Left kidney (tissue), 1 donor: ENCODE measurements at regions not wholly inside any gene's neighbourhood (a gene's known extent, or its start where the extent isn't known, plus 50 kb on each side); places are given as distances from the start of the nearest gene placed in this dataset.

Experiments used
- DNase-seq: peaks from one replicate; pipeline ENCODE4 v3.0.0-alpha.2; 2013

DNA sequence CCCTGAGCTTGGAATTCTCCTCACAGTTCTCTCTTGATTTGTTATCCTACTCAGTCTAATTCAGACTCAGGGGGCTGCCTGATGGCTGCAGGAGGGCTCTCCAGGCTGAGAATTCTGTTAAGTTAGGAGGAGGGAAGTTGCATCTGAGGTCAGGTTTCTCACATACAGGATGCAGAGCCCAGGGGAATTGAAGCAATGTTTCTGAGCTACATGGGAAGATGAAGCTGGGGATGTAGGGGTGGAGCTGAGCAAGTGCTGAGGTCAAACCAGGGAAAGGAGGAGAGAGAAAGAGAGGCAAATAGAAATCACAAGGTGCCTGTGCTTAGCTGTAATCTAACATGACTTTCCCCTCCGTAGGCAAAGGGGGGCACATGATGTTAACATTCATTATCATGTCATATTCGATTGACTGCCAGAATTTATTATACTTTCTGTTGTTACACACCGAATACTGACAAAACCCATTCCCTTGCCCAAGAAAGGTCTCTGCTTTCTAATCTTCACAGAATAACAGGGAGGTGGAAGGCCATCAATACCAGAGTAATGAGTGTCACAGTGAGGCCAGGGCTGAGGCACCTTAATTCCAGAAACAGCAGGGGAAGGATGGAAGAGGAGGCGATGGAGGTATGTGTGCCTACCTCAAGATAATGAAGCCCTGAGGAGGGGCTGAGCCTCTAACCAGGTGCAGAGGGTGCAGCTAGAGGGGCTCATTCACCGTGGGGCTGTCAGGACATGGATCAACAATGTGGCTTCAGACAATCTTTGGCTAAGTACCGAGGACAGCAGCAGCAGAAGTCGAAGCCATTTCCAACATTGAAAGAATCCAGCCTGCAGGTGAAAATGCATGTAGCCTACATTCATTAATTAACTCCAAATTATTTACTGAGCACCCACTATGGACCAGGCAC lies 205.4 kb upstream of the SNX19 start:
- DNase-seq, result no peak

DNA sequence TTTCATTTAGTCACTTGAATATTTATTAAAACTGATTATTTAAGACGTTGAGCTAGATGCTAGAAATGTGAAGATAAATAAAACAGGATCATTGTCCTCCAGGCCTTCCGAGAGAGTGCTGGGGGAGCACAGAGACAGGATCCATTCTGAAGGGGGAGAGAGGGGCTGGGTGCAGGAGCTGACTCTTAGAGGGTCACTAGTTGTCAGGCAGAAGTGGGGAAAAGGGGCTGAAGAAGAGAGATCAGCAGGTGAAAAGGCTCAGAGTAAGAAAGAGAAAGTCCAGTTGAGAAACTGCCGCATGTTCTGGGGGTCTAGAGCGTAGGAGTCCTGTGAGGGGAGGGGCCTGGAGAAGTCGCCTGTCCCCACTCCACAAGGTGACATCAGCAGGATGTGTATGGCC lies 206.2 kb upstream of the SNX19 start:
- DNase-seq, result no peak

DNA sequence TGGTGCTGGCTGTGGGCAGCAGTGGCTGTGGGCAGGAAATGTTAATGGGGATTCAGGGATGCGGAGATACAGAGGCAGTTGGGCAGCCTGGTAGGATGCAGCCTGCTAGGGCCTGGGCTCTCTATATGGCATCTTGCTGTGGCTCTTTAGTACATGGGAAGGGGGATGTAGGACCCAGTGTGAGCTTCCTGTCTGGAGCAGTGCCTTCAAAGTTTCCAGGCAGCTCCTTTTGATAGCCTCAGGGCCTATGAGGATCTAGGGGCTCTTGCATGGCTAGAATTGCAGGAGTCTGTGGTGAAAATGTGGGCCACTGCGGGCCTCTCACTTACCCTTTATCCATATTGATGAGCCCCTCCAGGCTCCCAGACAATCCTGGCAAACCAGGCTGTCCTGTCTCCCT lies 213.2 kb upstream of the SNX19 start:
- no peak for DNase-seq

DNA sequence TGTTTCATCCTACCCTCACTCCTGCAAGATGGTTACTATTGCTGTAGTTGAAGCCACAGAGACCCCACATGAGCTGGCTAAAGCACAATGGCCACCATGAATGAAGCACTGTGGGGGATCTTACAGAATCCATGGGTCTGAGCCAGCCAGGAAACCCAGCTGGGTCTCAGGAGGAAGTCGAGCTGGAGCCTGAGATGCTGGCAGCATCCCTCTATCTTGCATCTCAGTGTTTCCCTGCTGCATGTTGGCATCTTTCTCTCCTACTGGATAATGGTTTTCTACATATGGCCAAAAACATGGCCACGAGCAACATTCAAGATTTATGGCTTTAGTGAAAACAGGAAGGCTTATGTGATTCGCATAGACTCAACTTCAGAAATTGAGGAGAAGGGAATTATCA lies 219.3 kb upstream of the SNX19 start:
- no peak for DNase-seq

DNA sequence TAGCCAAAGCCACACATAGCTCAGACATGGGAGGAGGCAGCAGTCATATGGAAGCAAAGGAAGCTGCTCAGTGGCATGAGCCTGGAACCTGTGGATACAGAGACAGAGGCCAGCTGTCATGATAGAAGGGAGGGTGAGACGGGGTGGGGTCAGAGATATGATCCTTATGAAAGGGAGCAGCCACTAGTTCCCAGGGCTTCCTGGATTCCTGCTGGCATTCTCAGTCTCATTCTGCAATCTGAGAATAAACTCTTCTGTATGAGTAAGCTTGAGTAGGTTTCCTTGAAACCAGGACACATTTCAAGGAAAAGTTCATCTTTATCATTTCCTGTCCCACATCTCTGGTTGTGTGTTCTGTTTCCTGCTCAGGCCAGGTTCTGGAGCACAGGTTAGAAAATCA lies 220.2 kb upstream of the SNX19 start:
- DNase-seq, result no peak

DNA sequence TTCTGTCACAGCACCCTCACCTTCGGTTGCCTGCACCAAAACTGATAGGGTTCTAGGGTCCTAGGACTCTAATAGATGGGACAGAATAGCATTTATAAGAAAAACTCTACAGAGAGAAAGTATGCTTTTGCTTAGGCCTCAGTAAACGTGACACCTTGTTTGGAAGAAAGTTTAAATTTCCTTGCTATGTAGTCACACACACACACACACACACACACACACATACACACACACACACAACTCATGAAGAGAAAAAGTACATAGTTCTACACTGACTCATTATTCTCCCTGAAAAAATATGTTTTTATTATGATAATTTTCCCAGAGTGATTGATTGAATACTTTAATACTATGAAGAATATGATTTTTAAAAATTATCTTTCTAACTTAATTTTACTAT lies 220.8 kb upstream of the SNX19 start:
- DNase-seq, result no peak

DNA sequence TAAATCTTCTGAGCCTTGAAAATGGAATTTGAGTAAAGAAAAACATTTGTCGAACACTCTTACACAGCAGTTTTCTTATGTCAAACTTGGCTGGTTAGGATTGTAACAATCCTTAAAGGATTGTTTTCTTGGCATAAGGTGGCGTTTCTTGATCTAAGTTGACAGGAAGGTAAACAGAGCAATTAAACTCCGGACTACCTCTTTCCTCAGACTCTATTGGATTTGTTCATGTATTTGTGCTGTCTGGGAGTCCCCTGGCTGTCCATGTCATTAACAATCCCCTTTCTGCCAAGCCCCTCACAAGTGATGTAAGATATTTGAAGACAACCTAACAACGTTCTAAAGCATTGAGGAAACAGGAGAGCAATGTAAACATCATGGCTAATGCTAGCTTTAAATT lies 222.5 kb upstream of the SNX19 start:
- no peak for DNase-seq

DNA sequence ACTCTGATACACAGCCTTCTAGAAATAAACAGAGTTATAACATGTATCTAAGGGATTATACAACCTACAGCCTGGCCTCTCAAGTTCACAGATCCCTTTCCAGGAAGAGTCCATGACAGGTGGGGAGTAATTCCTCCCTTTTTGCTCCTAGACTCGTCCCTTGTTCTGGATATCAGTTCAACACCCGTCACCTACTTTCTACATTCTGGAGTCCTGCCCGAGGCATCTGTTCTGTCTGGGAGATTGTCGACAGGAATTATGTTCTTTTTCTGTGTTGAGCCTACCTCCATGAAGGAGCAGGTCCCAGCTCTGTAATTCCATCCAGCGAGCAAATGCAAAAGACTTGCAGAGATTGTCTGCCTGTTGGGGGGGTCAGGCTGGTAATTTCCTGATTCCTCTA lies 224.6 kb upstream of the NTM start:
- no peak for DNase-seq

DNA sequence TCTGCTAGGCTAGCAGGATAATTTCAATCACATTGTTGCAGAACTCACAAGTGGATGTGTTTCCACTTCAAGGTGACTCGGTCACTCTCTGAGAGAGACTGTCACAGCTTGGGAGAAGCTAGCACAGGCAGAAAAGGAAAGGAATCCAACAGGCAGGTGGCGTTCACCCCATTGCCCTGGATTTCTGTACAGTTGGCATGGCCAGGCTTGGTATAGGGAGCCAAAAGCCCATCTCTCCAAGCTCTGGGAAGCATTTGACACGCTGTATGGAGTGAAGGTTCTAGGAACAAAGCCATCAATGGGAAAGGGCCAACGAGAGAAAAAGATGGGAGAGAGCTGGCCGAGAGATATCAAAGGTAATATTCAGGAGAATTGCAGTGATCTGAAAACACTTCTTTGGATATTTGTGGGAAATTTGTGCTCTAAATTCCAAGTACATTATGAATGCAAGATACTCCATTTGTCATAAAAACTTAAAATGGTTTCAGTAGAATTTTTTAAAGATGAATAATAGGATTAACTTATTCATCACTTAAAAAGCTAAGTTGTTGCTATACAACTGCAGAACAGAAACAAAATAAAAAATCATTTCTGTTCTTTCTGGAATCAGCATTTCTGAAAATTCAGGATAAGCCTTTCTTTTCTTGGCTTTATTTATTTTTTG lies 223.5 kb upstream of the NTM start:
- DNase-seq, result no peak

DNA sequence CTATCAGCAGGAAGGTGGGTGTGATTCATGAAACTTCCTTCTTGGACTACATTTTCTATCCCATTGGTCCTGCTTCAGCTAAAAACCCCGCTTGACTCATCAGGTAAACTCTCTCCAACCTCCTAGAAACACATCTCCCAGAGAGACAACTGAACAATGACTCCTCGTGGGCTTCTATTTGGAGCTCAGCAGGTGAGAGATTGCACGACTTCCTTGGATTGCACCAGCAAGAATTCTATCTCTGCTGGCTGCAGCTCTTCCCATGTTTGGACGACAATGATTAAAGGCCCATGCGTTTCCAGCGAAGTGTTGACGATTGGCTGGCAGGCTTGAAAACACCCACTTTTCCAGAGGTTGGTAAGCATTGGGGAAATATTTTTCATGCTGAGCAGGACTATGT lies 216.1 kb upstream of the NTM start:
- no peak for DNase-seq

DNA sequence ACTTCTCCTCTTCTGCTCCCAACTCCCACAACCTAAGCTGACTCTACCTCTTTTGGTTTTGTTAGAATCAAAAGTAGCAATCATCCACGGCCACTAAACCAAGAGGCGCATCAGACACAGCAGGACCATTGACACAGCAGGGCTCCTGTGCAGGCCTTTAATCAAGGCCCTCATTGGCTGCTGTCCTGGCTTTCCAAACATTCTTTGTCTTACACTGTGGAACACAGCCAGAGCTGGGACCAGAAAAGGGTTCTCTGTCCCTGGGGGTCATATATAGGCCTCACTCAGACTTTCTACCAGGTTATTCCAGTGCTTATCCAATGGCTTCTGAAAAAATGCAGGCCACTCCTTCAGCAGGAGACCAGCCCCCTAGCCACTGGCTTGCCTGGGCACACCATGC lies 212.7 kb upstream of the NTM start:
- DNase-seq, result no peak

DNA sequence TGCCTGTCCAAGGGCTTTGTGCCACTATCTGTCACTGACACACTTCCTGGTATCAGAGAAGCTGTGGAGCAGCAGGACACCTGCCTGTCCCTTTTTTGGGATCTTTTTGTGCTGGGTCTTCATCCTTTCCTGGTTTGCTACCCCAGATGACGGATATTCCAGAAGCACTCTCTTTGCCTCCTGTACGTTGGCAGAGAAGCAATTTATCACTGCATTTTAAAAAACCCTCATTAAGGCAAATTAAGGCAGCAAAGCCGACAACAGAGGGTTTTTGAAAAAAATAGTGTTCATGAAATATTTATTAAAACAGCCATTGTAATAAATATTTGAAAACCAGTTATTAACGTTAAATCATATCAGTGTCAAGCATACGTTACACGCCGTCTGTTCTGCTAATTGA lies 209.6 kb upstream of the NTM start:
- DNase-seq, result no peak

DNA sequence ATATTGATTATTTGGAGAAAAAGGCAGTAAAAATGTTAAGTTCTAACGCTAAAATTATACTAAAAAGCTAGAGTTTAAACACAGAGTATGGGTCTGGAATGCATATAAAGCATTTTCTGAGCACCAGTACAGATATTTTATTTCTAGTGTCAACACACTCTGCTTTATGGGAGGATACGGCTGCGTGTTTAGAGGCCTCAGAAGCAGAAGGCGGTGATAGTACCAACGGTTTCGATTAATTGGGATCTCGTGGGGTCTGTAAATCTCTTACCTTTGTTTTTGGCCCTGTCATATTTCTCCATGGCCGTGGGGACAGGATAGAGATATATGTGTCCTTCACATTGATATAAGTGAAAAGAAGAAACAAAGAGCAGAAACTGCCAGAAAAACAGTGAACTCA lies 206.8 kb upstream of the NTM start:
- DNase-seq, result no peak

DNA sequence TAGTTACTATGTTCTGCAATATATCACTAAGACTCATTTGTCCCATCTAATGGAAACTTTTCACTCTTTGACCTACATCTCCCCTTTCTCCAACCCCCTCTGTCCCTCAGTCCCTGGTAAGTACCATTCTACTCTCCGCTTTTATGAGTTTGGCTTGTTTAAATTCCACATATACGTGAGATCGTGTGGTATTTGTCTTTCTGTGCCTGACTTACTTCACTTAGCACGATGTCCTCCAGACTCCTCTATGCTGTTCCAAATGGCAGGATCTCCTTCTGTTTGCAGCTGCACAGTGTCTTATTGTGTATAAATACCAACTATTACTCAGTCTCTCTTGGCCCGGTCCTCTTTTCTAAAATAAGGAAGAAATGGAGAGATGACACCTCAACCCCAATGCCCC lies 205.4 kb upstream of the NTM start:
- DNase-seq, result no peak

DNA sequence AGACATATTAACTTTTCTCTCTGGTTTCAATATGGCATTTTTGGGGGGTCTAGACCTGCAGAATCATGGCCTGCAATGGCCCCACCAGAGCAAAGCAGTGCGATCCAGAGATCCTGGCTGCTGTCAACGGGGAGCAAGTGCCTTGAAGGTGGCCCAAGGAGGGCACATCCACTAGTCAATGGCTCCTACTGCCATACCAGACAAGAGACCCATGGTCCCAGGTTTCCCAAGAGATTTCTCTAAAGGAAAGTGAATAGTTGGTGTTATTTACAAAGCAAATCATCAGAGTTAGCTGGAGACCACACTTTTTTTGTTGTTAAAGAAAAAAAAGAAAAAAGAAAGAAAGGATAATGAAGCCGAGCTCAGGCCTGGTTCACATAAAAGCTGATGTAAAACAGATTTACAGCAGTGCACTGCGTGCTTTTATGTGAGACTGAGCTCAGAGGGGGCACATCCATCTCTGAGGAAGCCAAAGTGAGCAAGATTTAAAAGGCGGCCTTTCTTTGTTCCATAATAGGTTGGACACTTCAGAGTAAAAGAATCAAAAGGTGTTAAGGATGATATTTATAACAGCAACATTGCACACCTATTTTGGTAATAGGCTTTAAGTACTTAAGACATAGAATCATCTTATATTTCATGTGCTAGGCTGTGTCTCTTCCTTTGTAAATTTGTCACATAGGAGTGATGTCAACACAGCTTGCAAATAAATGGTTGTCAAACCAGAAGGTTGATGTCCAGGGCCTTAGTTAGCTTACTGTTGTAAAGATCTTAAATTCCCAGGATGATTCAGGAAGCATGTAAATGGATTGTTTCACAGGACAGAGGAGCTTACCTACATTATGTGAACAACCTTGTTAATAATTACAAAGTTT lies 201.3 kb upstream of the NTM start:
- DNase-seq, result no peak

DNA sequence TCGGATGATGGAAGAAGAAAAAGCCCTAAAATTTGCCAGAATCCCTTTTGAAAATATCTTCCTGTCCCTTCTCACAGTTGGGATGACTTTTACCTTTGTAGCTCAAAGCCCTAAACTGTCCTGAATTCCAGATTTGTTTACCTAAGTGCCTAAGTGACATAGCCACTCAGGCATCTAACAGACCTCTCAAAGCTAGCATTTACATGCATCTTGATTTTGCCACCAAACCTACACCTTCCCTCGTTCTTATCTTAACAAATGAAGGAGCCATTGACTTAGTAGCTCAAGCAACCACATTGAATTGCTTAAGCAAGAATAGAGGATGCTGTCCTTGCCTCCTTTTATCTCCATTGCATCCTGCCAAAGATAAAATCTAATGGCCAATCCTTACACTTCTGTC lies 198.4 kb upstream of the NTM start:
- no peak for DNase-seq

DNA sequence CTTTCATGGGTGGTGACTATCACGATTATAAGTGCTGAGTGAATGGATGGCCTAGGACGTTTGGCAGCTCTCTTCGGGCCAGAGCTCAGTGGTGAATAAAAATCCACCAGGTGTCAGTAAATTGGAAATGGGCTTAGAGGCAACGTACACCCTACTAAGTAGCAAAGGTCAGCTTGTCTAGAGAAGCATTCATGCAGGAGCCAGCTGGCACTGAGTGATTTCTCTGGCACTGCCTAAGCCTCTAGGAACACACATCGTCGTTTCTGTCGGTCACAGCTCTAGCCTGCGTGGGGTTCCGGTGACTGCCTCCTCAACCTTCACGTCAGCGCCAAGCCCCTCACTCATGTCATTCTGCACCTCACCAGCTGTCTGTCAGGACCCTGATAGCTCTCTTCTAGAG lies 192.4 kb upstream of the NTM start:
- no peak for DNase-seq

DNA sequence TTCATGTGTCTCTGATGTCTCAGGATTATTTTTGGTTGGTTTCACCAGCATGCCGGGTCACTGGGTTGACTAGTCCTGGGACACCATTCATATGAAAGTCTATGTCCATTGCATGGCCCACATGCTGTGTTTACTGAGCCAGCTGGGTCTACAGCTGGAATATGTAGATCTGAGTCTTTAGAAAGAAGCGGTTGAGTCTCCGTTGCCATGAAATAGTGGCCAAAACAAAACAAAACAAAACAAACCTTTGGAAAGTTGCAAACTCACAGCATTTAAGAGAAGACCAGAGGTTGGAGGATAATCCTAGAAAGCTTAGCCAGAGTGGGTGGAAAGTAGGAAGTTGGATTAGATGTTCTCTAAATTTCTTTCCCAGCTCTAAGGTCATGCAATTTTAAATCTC lies 191.8 kb upstream of the NTM start:
- DNase-seq, result no peak

DNA sequence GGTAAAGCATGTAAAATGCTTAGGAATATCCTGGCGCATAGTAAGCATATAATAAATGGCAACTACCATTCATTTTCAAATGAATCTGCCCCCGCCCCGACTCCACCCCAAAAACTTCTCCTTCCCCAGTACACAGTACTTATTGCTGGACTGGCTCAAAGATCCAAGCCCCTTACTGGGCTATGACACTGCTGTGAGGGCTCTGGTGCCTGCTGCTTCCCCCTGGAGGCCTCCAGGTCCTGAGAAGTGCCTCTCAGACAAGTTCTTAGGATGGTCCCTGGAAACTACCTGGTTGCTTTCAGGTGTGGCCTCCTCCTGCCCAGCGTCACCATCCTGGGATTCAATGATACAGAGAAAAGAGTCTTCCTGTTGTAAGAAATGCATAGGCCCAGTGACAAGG lies 190.6 kb upstream of the NTM start:
- DNase-seq, result no peak

DNA sequence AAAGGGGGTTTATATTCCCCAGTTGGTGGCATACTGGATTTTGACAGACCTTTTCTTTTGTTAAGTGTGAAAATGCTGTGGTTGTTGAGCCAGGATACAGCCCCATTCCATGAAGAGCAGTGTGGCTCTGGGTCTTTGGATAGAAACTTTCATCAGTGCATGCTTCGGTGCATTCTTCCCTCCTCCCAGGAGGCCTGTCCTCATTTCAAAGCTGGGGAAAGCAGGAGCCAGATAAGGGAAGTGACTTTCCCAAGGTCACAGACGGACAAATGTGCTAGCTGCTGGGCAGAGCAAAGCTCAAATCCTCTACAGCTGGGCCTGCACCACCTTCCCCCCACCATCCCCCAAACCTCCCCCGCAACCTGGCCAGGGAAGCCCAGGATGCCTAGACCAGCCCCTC lies 184.5 kb upstream of the NTM start:
- DNase-seq, result no peak

DNA sequence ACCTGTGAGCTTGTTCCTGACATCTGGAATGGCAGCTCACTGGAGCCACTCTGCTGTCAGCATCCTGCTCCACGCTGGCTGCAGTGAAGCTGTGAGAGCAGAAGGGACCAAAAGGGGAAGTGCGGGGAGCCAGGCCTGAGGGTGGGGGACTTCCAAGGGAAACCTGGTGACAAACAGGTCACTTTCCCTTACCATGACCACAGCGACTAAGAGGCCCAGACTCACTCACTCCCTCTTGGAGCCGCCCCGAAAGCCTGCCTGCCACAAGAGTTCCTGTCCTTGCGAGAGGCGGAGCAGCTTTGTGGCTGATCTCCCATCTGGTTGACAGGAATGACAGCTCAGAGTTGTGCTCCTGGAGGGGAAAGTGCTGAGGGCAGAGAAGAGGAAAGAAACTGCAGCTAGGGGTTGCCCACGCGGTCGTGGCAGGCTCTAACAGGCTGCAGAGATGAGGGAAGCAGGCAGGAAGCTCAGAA lies 183.8 kb upstream of the NTM start:
- no peak for DNase-seq

DNA sequence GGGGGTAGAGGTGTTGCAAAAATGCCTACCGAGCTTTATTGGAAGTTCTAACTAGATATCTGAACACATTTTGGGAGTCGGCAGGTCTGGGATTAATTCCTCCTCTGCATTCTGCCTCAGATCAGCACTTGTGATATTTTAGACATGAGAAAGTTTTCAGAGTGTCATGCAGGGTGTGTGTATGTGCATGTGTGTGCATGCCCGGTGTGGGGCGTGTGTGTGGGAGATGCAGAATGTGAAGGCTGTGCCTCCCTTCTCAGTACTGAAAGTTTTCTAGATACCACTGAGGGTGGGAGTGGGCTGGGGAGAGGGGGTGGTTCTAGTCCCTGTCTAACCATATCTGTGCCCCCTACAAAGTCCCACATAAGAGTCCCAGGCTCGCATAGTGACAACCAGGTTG lies 180.0 kb upstream of the NTM start:
- no peak for DNase-seq

DNA sequence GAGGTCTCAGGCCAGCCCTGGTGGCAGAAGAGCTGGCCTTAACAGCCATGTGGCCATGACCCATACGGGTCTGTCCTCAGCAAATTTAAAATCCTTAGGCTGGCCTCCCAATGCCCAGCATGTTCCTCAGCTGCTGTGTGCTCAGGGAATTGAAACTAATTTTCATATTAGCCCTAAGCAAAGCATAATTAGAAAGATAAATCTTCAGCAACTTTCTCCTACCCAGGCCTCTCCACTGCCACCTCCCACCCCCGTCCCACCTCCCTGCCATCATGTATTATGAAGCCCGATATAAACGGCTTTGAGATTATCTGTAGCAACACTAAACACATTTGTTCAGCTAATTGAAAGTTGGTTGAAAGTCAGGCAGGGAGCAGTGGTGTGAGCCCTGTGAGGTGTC lies 178.8 kb upstream of the NTM start:
- no peak for DNase-seq
